Spleen (tissue), 11 donors: ENCODE measurements at regions not wholly inside any gene's neighbourhood (a gene's known extent, or its start where the extent isn't known, plus 50 kb on each side); places are given as distances from the start of the nearest gene placed in this dataset.
A peak's percentile ranks its signal among the peaks of the same experiment; 100 is the strongest.

ENCODE experiments used
- DNase-seq: peaks from one replicate; pipeline ENCODE4 v3.0.0-alpha.2; 2020
- H3K27ac ChIP-seq, 8 donors: fragments of 200-600 bp; sonication (generic) in 7 of 8; 1 replicate in 4 of 8; 2 replicates in 4 of 8; pipeline versions ENCODE4 v1.5.0 to v1.8.0; 2016 to 2021; ENCODE audit warnings: inconsistent platforms in 4 of 8, mild to moderate bottlenecking in 4 of 8, moderate library complexity in 1 of 8
- H3K27me3 ChIP-seq, 7 donors: fragments of 200-600 bp; sonication (generic) in 6 of 7; replicated peaks in 1 of 7; 1 replicate in 4 of 7; 2 replicates in 3 of 7; pipeline versions ENCODE4 v1.5.0 to v1.8.0; 2016 to 2021; ENCODE audit warnings: inconsistent platforms in 3 of 7, mild to moderate bottlenecking in 1 of 7
- H3K36me3 ChIP-seq, 6 donors: fragments of 200-600 bp; sonication (generic) in 5 of 6; 1 replicate in 4 of 6; 2 replicates in 2 of 6; pipeline versions ENCODE4 v1.5.0 to v1.8.0; 2016 to 2021; ENCODE audit warnings: inconsistent platforms in 2 of 6
- H3K4me1 ChIP-seq, 6 donors: fragments of 200-600 bp; sonication (generic) in 5 of 6; 1 replicate in 3 of 6; 2 replicates in 3 of 6; pipeline versions ENCODE4 v1.5.0 to v1.8.0; 2016 to 2021; ENCODE audit warnings: inconsistent platforms in 3 of 6
- H3K4me3 ChIP-seq, 8 donors: fragments of 200-600 bp; sonication (generic) in 7 of 8; 1 replicate in 4 of 8; 2 replicates in 4 of 8; pipeline versions ENCODE4 v1.5.0 to v1.8.0; 2016 to 2021; ENCODE audit warnings: inconsistent platforms in 4 of 8, mild to moderate bottlenecking in 4 of 8, moderate library complexity in 2 of 8
- H3K9me3 ChIP-seq, 8 donors: fragments of 200-600 bp; sonication (generic) in 7 of 8; 1 replicate in 4 of 8; 2 replicates in 4 of 8; pipeline versions ENCODE4 v1.5.0 to v1.8.0; 2016 to 2021; ENCODE audit warnings: inconsistent platforms in 4 of 8
- CTCF ChIP-seq, 11 experiments: fragments of 200-600 bp in 7 of 11; fragments of 450-650 bp in 4 of 11; sonication (generic) in 4 of 11; IDR thresholded peaks in 8 of 11; conservative IDR thresholded peaks in 3 of 11; 1 replicate in 7 of 11; 2 replicates in 4 of 11; pipeline versions ENCODE4 v1.4.0 to v1.8.0; 2016 to 2021; ENCODE audit warnings: antibody characterized with exemption in 11 of 11, inconsistent platforms in 4 of 11, mild to moderate bottlenecking in 1 of 11
- POLR2A ChIP-seq, 3 donors: fragments of 450-650 bp; IDR thresholded peaks; one replicate each; pipeline ENCODE4 v1.5.1; 2017; ENCODE audit warnings: antibody characterized with exemption in 3 of 3, mild to moderate bottlenecking in 1 of 3
- POLR2AphosphoS5 ChIP-seq, 3 donors: sonication (generic); formaldehyde crosslinking; IDR thresholded peaks; one replicate each; pipeline ENCODE4 v1.5.1; 2017; ENCODE audit warnings: antibody characterized with exemption in 3 of 3
- WGBS, 5 donors: extraction: QIAGEN DNeasy Blood & Tissue Kit in 3 of 5; methylation state at CpG; one replicate each; pipeline versions ENCODE4 v1.1.5 to v1.1.7; 2013 to 2018; 5-methylcytosine and 5-hydroxymethylcytosine counted together
- intact Hi-C: fragments of 100-400 bp; cut with DNase I; formaldehyde crosslinking; loops from one replicate; pipeline ENCODE4 v1.15.0; 2023; ENCODE audit warnings: low total_unique reads
- donor health status: healthy with polysubstance abuse.
- donor health status: DM: no; HTN: no; CAD: no; lungs with moderate emphysema.
- donor health status: DM: no; HTN: no; CAD: no.
- donor health status: Bipolar disorder and iron deficiency.
- donor health status: healthy.
- donor health status: DM: no; HTN: no; CAD: no.
- donor health status: DM: yes; HTN: yes; CAD: no.

- no peak for DNase-seq
- Histone ChIP-seq H3K27ac (no peak overlapping the region), H3K9me3 (no peaks in the 10 kb centered on the region), H3K36me3 (no peaks in the 10 kb centered on the region), H3K4me3 (no peak overlapping the region), H3K4me1 (no peaks in the 10 kb centered on the region), H3K27me3 (no peaks in the 10 kb centered on the region)
- no peak for TF ChIP-seq POLR2AphosphoS5 (IDR thresholded peaks at IDR 0.05)
- TF ChIP-seq POLR2A (IDR thresholded peaks at IDR 0.05): no peak
- TF ChIP-seq CTCF (IDR thresholded peaks at IDR 0.05 in 8 of 11, conservative IDR thresholded peaks at IDR 0.05 in 3 of 11): no peak
- intact Hi-C loops: no loop called here
- 74 to 87% (median 81%) methylated on average over 6 of the region's 6 CpGs for WGBS, 5 donors
Measured at GRCh38 chr1:163664671-163665335, 343.0 kb downstream of the NUF2 start.

- Histone ChIP-seq H3K9me3 (no peaks in the 10 kb centered on the region), H3K4me3 (no peak overlapping the region), H3K27me3 (no peaks in the 10 kb centered on the region), H3K27ac (no peak overlapping the region), H3K36me3 (no peaks in the 10 kb centered on the region), H3K4me1 (no peaks in the 10 kb centered on the region)
- WGBS, 5 donors: 65 to 87% (median 73%) methylated on average over 2 of the region's 2 CpGs
- DNase-seq: no peak
- intact Hi-C loops: no loop called here
- no peak for TF ChIP-seq POLR2A (IDR thresholded peaks at IDR 0.05)
- TF ChIP-seq POLR2AphosphoS5 (IDR thresholded peaks at IDR 0.05): no peak
- no peak for TF ChIP-seq CTCF (IDR thresholded peaks at IDR 0.05 in 8 of 11, conservative IDR thresholded peaks at IDR 0.05 in 3 of 11)
Measured at GRCh38 chr1:163668472-163668871, 346.7 kb downstream of the NUF2 start.

GRCh38 chr1:163670989-163671757, 349.4 kb downstream of the NUF2 start:
- no peaks in the 10 kb centered on the region for H3K4me1 ChIP-seq
- WGBS, 5 donors: 39 to 52% (median 48%) methylated on average over 4 of the region's 4 CpGs
- TF ChIP-seq POLR2A (IDR thresholded peaks at IDR 0.05) (no peak), CTCF (IDR thresholded peaks at IDR 0.05 in 8 of 11, conservative IDR thresholded peaks at IDR 0.05 in 3 of 11) (no peak), POLR2AphosphoS5 (IDR thresholded peaks at IDR 0.05) (no peak)
- H3K4me3 ChIP-seq: no peak overlapping the region
- no peak for DNase-seq
- intact Hi-C loops: no loop called here
- no peaks in the 10 kb centered on the region for H3K9me3 ChIP-seq
- no peaks in the 10 kb centered on the region for H3K36me3 ChIP-seq
- H3K27ac ChIP-seq: no peak overlapping the region
- H3K27me3 ChIP-seq: no peaks in the 10 kb centered on the region

GRCh38 chr1:163672976-163673758, 351.4 kb downstream of the NUF2 start:
- no peaks in the 10 kb centered on the region for H3K9me3 ChIP-seq
- no peaks in the 10 kb centered on the region for H3K27me3 ChIP-seq
- DNase-seq: no peak
- TF ChIP-seq POLR2A (IDR thresholded peaks at IDR 0.05) (no peak), CTCF (IDR thresholded peaks at IDR 0.05 in 8 of 11, conservative IDR thresholded peaks at IDR 0.05 in 3 of 11) (no peak), POLR2AphosphoS5 (IDR thresholded peaks at IDR 0.05) (no peak)
- peak overlapping the region in 2 of 8 donors; percentile 7 to 22 for H3K27ac ChIP-seq
- WGBS, 5 donors: 68 to 80% (median 75%) methylated on average over 9 of the region's 9 CpGs
- intact Hi-C loops: no loop called here
- no peak overlapping the region for H3K4me3 ChIP-seq
- H3K4me1 ChIP-seq: no peaks in the 10 kb centered on the region
- no peaks in the 10 kb centered on the region for H3K36me3 ChIP-seq
